HG03095 (cell line): ENCODE measurements at regions not wholly inside any gene's neighbourhood (a gene's known extent, or its start where the extent isn't known, plus 50 kb on each side); places are given as distances from the start of the nearest gene placed in this dataset.

Experiments used
- ATAC-seq: cut with Tn5 transposase; IDR thresholded peaks from one replicate; pipeline ENCODE4 v1.9.1; 2021; ENCODE audit warnings: moderate library complexity; ENCODE audit not compliant: unreplicated experiment

DNA sequence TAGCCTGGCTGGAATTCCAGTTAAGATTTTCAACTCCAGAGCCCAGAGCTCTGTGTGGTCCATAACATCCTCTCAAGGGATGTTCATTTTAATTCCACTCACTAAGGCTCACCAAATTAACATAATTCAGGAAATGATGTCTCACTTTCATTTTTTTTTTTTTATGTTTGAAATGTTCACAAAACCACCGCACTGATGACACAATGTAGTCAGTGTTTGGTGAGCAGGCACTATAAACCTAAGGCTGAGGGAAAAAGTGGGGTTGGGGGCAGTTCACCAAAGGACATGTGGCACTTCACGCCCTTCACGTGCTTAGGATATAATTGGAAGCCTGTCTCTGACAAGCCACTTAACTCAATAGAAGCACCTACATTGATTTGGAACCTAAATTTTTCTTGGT lies 177.3 kb upstream of the CAMK1G start:
- ATAC-seq, result no peak

DNA sequence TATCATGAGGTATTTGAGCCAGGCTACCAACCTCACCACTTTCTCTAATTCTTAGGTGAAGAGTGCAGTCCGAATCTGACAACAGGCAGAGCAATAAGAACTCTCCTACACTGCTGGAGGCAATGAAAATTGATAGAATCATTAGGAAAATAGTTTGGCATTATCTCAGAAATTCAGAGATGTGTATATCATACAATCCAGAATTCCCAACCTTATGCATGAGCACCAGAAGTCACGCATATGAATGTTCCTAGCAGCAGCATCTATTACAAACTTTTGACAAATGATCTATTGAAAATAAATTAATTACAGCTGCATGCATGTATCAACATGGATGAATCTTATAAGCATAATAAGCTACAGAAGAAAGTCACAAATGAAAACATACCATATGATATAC lies 176.9 kb upstream of the CAMK1G start:
- no peak for ATAC-seq

DNA sequence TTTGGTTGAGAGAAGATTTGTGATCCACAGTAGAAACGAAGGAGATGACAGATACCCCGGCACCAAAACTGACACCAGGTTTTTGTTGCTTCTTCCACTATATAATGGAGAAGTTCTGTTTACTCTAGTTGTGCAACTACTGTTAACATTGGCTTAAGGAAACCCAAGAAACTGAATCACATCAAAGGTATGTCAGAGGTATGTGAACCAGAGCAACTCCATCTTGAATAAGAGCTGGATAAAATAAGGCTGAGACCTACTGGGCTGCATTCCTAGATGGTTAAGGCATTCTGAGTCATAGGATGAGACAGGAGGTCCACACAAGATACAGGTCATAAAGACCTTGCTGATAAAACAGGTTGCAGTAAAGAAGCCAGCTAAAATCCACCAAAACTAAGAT lies 173.7 kb upstream of the CAMK1G start:
- no peak for ATAC-seq

DNA sequence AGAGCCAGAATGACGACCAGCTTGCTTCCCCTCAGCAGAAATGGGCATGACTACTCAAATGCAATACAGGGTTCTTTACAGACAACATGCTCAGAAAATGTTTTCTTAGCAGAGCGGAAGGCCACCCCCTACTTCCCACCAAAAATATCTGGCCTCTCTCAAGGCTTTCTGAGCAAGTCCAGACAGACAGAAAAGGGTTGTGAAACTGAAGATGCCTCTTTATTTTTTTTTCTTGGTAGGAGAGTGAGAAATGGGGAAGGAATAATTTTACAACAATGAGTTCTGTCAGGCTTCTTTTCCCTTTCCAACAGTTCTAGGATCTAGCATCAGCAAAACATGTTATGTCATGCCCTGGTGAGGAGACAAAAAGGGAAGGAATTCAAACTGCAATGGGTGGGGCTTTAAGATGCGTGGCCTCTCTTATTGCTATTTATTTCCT lies 172.0 kb upstream of the CAMK1G start:
- ATAC-seq, result no peak

DNA sequence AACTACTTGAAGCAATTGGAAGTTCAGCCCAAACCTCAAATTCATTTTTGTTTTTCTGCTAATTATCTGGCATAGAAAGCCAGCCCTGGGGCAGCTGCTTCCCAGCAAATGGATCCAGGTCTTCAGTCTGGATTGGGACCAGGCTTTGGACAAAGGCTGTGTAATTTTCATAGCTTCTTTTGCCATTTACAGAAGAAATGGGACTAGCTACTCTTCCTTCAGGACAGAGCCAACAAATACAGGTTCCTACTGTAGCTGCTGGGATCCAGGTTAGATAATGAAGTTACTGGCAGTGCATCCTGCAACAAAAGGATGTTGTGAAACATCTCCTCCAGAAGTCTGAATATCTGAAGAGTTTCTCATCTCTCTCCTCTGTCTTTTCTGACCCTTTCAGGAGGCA lies 171.5 kb upstream of the CAMK1G start:
- no peak for ATAC-seq

DNA sequence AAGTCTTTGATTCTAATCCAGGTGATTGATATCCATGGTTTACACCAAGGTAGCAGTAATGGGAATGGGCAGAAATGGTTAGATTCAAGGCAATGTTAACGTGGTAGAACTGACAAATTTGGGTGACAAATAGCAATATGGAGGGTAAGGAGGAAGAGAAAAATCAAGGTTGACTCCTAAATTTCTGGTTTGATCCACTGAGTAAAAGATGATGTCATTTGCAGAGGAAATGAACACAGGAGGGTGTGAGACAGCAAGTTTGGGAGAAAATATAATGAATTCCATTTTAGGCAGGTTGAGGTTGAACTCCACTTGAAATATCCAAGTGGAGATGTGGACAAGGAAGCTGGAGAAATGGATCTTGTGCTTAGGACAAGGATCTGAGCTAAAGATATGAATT lies 170.9 kb upstream of the CAMK1G start:
- ATAC-seq, result no peak

DNA sequence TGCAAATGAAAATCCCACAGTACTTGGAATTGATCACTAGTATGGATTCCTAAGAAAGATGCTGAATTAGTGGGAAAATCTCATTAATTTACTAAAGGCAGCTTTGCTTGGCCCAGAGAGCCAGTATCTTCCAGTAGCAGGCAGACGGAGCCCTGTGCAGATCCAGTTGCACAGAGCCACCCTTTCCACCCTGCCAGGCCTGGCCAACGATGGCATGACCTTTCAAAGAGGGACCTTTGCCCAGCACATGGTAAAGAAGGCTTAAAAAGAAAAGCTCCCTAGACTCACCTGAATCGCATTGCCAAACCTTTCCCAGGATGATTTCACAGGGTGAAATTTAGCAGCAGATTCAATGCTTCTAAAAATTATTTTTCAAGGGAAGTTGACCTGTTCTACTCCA lies 170.5 kb upstream of the CAMK1G start:
- no peak for ATAC-seq

DNA sequence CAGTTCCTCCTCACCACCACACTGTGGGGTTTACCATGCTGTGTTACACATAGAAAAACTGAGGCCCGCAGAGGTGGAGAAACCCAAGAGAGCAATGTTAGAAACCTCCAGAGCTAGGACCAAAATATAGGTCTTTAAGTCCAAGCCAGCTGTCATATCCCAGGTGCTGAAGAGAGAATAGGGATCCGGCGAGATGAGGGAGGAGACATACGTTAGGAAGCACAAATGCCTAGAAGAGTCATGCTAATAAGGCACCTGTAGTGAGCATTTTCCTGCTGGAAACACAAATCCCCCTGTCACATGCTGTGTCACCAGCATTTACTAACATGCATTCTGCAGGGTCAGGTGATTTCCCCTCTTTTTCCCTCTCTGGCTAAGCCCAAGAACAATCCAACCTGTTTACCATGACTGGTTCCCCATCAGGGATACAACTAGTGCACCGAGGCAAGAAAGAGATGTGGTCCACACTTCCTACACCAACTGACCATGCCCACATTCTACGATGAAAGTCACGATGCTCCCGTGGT lies 168.6 kb upstream of the CAMK1G start:
- no peak for ATAC-seq

DNA sequence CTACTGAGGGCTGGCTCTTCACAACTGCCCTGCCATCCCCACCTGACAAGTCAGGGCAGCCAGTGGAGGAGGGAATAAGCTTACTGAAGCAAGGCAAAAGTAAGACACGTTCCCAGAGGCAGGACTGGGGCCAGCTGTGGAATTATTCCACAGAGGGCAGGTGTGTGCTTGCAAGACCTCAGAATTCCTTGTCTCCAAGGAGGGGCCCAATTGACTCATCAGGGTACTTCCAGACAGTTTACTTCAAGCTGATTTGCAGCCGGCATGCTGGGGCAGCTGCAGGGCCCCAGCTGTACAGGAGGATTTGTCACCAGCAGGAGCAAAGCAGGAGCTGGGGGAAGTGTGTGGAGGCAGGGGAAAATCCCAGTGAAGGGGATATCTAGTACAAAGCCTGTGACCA lies 167.5 kb upstream of the CAMK1G start:
- no peak for ATAC-seq

DNA sequence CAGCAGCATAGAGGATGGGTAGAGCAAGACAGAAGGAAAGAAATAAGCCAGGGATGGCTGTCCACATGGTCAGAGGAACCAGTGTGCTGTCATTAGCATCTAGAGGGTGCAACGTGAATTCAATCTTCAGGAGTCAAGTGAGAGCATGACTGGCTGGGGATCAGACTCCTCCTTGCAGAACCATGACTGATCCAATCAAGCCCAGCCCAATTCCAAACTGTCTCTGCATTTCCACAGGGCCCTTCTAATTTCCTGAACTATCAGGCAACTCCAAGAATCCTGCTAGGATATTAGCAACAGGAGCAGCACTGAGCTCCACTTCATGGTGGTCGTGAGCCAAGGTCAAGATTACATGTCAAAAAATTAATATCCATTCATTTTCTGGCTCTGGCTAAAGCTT lies 166.8 kb upstream of the CAMK1G start:
- ATAC-seq, result no peak

DNA sequence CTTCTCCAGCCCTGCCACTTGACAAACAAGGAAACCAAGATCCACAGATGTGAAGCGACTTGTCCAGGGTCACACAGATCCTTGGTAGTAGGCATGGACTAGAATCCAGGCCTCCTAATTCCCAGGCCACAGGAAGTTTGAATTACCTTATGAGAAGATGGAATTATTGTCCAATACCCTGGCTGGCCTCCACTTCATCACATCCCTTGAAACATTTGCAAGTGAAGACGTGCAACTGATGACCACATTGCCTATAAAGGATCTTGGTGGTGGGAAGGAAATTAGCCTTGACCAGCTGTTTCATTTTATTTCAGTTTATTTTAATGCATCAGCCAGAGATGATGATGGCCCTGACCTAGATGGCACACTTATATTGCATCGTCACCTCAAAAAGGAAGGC lies 165.8 kb upstream of the CAMK1G start:
- no peak for ATAC-seq

DNA sequence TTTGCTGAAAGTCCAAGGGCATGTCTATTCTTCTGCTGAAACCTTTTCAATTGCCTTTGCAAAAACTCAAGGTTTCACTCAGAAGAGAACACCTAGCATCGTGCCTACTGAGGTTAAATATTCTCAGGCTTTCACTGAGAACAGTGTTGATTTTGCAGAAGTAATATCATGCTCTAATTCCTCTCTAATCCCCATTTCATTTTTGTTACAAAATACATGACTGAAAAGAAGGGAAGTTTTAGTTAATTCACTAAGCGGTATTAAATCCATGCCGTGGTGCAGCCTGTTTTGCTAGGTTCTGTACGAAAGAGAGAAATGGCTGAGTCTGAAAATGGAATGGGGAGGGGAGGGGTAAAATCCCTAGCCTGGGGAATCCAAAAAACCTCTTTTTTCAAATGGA lies 163.2 kb upstream of the CAMK1G start:
- ATAC-seq, result no peak

DNA sequence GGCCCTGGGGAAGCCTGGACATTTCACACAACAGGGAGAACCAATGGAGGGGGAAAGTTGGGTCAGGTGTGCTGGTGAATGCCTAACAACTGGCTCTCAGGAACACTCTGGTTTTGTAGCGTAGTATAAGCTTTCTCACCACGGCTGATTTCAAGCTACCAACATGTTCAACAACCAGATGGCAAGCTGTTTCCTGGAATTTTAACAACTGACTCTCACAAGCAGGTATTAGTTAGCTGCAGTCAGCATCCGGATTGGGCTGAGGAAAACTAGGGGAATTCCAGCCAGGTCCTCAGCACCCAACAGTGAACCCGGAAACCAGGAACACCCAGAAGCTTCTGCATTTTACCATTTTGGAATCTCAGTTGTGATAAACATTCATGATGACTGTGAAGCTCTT lies 162.3 kb upstream of the CAMK1G start:
- ATAC-seq, result no peak

DNA sequence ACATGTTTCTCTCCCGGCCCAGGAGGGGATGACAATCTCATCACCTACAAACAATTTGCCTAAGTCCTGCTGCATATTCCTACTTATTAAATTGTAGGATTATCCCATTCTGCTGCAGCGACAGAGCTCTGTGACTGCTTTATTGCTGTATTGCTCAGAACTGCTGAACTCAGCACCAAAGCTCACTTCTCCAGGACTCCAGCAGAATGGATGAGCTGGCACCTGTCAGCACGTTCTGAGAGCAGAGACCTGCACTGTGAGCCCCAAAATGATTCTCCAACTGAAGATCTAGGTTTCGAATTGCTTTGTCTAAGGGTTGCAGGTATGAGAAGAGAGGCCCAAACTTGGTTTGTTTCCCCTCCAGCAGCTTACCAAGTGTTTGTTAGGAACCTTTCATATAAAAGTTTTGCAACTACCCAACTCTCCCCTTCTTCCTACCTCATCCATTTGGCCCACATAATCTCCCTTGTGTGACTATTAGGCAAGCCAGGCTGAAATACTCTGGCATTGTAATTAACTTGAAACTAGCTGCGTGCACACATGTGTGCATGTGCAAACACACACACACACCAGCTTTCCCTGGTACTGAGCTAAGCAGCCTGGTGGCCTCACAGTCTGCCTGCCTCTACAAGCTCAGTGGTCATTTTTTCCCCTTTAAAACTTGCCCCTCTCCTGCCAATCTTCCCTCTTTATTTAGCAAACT lies 161.4 kb upstream of the CAMK1G start:
- ATAC-seq, result no peak

DNA sequence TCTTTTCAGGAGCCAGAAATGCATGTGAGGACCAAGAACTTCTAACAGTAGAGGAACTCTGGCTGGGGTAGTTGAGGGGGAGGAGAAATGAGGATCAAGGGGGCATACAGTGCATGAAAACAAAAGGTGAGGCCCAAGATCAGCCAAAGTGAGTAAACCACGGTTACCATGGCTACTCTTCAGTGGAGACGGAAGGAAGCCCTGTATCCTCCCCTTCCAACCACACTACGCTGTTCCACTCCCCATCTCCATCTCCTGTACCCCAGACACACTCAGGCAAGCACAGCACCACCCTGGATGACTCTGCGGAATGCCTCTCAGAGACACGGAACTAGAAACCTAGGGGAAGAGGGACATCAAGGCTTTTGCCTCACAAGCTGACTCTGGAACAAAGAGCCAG lies 157.6 kb upstream of the CAMK1G start:
- ATAC-seq, result no peak

DNA sequence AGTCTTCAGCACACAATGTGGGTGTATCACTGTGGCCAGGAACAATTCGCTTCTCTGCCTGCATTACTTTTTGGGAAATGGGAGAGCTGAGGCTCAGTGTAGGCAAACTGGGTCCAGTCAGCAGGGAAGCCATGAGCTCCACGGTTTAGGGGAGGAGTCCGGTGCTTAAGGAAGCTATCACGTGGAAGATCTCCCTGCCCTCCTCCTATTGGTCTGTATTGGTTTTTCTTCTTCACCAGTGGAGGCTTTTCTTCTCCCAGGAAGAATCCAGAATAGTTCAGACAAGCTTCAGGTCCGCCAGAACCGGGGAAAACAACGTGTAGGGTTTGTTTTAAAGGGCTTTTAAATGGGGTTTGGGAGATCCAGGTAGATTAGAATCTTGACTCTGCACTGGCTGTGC lies 156.2 kb upstream of the CAMK1G start:
- no peak for ATAC-seq

DNA sequence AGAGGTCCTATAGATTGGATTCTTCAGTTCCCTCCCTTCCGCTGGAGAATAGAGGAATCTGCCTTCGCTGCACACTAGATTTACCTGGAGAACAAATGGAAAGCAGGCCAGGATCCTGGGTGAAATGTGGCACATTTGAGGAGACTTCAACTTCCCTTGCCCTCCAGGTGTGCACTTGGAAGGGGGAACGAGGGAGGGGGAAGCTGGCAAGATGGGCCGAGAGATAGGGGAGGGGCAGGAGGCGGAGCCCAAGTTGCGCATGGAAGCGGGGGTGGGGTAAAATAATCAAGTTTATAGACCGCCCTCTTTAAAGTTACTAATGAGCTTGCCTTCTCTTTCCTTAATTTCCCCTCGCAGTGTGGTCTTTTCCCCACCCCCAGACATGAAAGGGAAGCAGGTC lies 155.7 kb upstream of the CAMK1G start:
- ATAC-seq, result no peak

DNA sequence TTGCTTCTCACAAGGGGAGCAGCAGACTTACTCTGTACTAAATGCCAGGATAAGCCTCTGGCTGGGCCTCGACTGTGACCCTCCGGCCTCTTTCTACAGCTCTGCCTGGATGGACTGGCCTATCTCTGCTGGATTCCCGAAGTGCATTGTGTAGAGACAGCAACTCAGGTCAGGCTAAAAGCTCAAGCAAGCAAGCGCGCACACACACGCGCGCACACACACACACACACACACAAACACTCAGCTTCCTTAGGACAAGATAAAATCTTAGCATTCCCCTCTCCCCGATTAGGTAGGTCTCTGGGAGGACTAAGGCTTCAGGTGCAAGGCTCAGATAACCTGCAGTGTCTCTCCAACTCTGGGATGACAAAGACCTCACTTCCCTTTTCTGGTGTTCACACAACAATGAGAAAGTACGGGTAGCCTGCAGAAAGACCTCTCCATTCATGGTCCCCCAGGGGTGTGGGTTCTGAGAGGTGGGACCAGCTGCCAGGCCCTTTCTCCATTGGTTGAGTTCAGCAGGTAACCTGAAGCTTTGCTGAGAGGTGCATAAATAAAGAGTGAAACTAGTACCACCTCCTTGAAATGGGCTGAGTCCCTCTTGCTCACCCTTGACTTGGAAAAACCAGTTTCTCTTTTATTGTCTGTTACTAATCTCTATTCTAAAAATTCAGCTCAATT lies 155.1 kb upstream of the CAMK1G start:
- no peak for ATAC-seq

DNA sequence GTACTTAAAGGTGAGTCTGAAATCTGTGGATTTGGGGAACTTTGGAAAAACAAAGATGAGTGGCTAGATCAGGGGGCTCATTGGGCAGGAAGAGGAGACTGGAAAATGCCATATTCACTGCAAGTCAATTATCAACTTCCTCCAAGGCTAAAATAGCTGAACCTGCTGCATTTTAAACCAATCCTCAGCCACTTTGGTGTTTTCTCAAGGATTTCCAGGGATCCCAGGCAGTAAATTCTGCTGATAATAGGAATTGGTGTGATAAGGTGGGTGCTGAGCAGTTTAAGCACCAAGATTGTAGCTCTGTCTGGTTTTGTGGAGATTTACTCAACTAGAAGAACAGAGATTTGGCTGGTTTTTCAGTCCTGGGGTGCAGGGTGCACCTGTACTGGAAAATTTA lies 153.9 kb upstream of the CAMK1G start:
- ATAC-seq, result no peak

DNA sequence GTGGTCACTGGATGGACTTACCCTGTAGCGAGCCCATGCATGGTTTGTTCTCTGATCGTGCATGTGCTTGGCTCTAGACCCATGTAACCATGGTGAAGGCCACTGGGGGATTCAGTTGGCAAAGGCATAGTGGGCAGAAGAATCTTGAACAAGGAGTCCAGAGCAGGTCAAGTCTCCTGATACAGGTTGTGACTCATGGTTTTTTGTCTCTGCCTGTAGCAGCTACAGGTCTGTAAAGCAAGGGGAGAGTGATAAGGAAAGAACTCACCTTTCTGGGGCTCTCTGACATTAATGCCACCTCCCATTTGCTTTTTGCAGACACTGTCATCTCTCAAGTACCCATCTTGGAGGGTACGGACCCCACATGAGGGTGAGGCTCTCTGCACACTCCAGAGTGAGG lies 153.4 kb upstream of the CAMK1G start:
- ATAC-seq, result no peak

DNA sequence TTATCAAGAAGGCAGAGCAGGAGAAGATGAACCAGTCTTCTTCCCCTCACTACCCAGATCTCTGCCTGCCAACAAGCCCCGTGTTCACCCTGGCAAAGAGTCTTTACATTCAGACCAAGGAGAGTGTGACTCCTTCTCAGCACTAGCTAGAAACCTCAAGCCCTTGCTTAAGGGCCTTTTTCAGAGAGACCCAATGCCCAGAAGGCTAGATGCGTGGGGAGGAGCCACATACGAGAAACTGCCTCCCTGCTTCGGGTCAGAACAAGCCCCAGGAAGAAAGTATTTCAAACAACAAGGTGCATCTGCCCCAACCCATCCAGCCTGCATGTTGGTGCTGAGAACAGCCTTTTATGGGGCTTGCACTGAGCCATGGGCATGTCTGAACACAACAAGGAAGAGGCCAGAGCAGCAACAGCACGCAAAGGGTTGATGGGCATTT lies 152.7 kb upstream of the CAMK1G start:
- no peak for ATAC-seq

DNA sequence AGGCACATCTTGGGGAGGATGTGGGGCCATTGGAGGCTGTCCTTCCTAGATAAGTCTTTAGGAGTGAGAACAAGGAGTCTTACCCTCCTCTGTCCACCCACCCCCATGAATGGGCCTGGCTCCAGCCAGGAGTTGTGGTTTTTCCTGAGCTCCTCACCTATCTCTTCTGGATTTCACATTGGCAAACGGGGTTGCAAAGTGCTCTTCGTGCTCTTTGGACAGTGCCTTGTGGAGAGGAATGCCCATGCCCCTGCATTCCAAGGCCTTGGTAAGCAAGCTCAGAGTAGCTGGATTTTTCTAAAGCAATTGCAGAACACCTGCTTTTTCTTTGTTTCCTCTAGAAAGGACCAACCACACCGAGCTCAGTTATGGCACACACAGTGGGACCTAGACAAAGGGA lies 152.1 kb upstream of the CAMK1G start:
- ATAC-seq, result no peak
